ENCODE measurements at regions not wholly inside any gene's neighbourhood (a gene's known extent, or its start where the extent isn't known, plus 50 kb on each side); places are given as distances from the start of the nearest gene placed in this dataset.

- in situ Hi-C loops (cut with HindIII; ENCODE audit: low sequenced_read_pairs), result no loop called here
Observed at GRCh38 chr14:101407328-101407727, 154.0 kb upstream of the DIO3 start.

GRCh38 chr14:101408077-101408831 lies 153.0 kb upstream of the DIO3 start:
- in situ Hi-C loops (cut with HindIII; ENCODE audit: low sequenced_read_pairs), result no loop called here

- in situ Hi-C loops (cut with HindIII; ENCODE audit: low sequenced_read_pairs), result no loop called here
Observed at GRCh38 chr14:101409006-101409543, 152.2 kb upstream of the DIO3 start.

GRCh38 chr14:101410126-101410525 lies 151.2 kb upstream of the DIO3 start:
- in situ Hi-C loops (cut with HindIII; ENCODE audit: low sequenced_read_pairs), result no loop called here

GRCh38 chr14:101411151-101411550 lies 150.1 kb upstream of the DIO3 start:
- in situ Hi-C loops (cut with HindIII; ENCODE audit: low sequenced_read_pairs), result no loop called here

- in situ Hi-C loops (cut with HindIII; ENCODE audit: low sequenced_read_pairs), result no loop called here
Observed at GRCh38 chr14:101411779-101412178, 149.5 kb upstream of the DIO3 start.

GRCh38 chr14:101412739-101413138 lies 148.6 kb upstream of the DIO3 start:
- in situ Hi-C loops (cut with HindIII; ENCODE audit: low sequenced_read_pairs), result no loop called here

- in situ Hi-C loops (cut with HindIII; ENCODE audit: low sequenced_read_pairs), result no loop called here
Observed at GRCh38 chr14:101417434-101417833, 143.9 kb upstream of the DIO3 start.

- in situ Hi-C loops (cut with HindIII; ENCODE audit: low sequenced_read_pairs), result no loop called here
Observed at GRCh38 chr14:101418601-101419000, 142.7 kb upstream of the DIO3 start.

- in situ Hi-C loops (cut with HindIII; ENCODE audit: low sequenced_read_pairs), result no loop called here
Observed at GRCh38 chr14:101426466-101426865, 134.8 kb upstream of the DIO3 start.

- in situ Hi-C loops (cut with HindIII; ENCODE audit: low sequenced_read_pairs), result no loop called here
Observed at GRCh38 chr14:101428409-101428808, 132.9 kb upstream of the DIO3 start.

- in situ Hi-C loops (cut with HindIII; ENCODE audit: low sequenced_read_pairs), result no loop called here
Observed at GRCh38 chr14:101435546-101435945, 125.7 kb upstream of the DIO3 start.

GRCh38 chr14:101439023-101439422 lies 122.3 kb upstream of the DIO3 start:
- in situ Hi-C loops (cut with HindIII; ENCODE audit: low sequenced_read_pairs), result no loop called here

GRCh38 chr14:101440496-101440895 lies 120.8 kb upstream of the DIO3 start:
- in situ Hi-C loops (cut with HindIII; ENCODE audit: low sequenced_read_pairs), result no loop called here

- in situ Hi-C loops (cut with HindIII; ENCODE audit: low sequenced_read_pairs), result no loop called here
Observed at GRCh38 chr14:101441710-101442109, 119.6 kb upstream of the DIO3 start.

- in situ Hi-C loops (cut with HindIII; ENCODE audit: low sequenced_read_pairs), result no loop called here
Observed at GRCh38 chr14:101442451-101442850, 118.8 kb upstream of the DIO3 start.

GRCh38 chr14:101444116-101444515 lies 117.2 kb upstream of the DIO3 start:
- in situ Hi-C loops (cut with HindIII; ENCODE audit: low sequenced_read_pairs), result no loop called here

- in situ Hi-C loops (cut with HindIII; ENCODE audit: low sequenced_read_pairs), result no loop called here
Observed at GRCh38 chr14:101445278-101445677, 116.0 kb upstream of the DIO3 start.

- in situ Hi-C loops (cut with HindIII; ENCODE audit: low sequenced_read_pairs), result no loop called here
Observed at GRCh38 chr14:101446387-101446969, 114.8 kb upstream of the DIO3 start.

GRCh38 chr14:101449114-101449513 lies 112.2 kb upstream of the DIO3 start:
- in situ Hi-C loops (cut with HindIII; ENCODE audit: low sequenced_read_pairs), result no loop called here

- in situ Hi-C loops (cut with HindIII; ENCODE audit: low sequenced_read_pairs), result no loop called here
Observed at GRCh38 chr14:101451166-101451565, 110.1 kb upstream of the DIO3 start.

GRCh38 chr14:101453225-101453624 lies 108.1 kb upstream of the DIO3 start:
- in situ Hi-C loops (cut with HindIII; ENCODE audit: low sequenced_read_pairs), result no loop called here

Measured in DLD1 (cell line).